ENCODE measurements at regions not wholly inside any gene's neighbourhood (a gene's known extent, or its start where the extent isn't known, plus 50 kb on each side); places are given as distances from the start of the nearest gene placed in this dataset.

GRCh38 chr7:113460067-113460466 is 341.7 kb upstream of the SMIM30 start:
- no peak for DNase-seq (ENCODE audit: low spot score)

DNA sequence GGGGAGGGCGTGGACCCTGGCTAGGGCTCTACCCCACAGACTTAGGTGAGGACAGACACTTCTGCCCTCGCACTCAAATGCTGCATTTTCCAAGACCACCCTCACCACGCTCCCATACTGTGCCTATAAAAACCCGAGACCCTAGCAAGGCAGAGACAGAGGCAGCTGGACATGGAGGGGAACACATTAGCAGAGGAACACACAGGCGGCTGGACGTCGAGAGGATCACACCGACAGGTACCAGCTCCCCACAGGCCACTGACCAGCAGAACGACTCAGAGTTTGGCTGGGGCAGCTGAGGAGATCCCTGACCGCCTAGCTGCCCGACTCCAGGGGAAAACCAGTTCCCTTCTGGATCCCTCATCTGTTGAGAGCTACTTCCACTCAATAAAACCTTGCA is 338.2 kb upstream of the SMIM30 start:
- DNase-seq (ENCODE audit: low spot score): no peak

DNA sequence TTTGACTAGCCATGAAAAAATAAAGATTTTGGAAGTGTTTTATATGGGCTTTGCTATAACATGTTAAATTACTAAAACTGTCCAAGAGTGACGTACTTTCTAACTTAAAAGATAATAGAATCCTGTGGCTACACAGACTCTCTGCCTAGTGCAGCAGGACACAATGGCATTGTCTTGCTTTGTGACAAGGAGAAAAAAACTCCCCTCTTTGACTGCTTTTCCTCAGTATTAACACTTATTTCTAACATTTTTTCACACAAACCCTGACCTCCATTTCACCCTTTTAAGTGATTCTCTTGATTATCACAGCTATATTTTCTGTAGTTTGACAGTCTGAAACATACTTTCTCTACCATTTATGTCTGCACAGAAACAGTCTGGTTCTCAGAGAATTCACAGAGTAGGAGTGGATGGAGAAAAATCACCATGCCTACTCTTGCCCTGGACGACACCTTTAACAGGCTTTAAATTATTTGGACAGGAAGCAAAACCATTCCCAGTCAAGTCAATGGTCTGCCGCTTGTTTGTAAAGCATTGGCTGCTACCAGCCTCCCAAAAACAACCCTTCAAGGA is 336.3 kb upstream of the SMIM30 start:
- DNase-seq (ENCODE audit: low spot score): no peak

- DNase-seq (ENCODE audit: low spot score): no peak
These were observed 333.9 kb upstream of the SMIM30 start for GRCh38 chr7:113452245-113452644.

DNA sequence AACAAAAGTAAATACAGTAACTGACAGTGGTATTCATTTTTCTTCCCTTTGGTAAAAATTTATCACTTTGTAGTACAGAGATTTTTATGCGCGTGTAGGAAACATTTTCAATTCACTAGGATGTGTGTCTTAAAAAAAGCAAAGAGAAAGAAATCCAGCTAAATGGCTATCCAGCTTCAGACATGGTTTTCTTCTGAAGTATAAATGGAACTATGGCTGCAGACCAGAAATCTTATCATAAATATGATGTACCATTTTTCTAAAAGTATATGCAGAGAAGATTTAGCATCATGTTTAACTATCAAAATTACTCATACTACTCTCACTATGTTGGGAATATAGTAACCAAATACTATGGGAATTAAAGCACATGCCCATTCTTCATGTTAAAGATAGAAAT is 328.4 kb upstream of the SMIM30 start:
- DNase-seq (ENCODE audit: low spot score): no peak

- no peak for DNase-seq (ENCODE audit: low spot score)
These were observed 328.0 kb upstream of the SMIM30 start for GRCh38 chr7:113446391-113446790.

DNA sequence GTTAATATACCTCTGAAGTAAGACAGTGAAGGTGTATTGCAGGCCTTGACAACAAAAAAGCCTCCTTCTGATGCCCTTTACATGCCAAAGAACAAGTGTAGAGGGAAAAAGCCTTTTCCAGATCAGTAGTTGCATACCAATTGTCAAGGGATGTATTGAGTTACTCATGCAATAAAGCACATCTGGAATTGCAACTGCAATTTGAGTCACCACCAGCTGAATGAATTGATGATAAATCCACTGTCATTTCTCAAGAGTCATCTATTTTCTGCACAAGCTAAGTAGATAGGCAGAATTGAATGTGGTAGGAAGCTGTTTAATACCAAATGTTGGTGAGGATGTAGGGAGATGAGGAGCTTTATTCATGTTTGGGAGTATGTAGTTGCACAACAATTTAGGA is 325.9 kb upstream of the SMIM30 start:
- DNase-seq (ENCODE audit: low spot score): no peak

- DNase-seq (ENCODE audit: low spot score): no peak
These were observed 321.8 kb upstream of the SMIM30 start for GRCh38 chr7:113440173-113440572.

DNA sequence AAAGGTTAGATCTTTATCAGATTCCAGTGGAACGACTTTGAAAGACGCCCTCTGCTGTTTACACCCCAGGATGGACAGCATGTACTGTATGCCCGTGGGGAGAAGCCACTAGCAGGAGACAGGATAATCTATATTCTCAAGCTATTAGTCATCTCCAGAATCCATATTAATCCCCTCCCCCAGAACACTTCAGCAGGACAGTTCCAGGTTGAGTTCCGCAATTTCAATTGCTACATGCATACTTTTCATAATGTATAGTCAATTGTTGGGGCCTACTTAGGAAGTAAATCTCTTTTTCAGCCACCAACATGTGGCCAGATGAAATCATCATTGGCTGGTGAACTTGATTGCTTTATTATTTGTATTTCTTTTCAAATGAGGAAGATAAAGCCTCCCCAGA is 313.1 kb upstream of the SMIM30 start:
- DNase-seq (ENCODE audit: low spot score): no peak

GRCh38 chr7:113424185-113424817 is 305.9 kb upstream of the SMIM30 start:
- no peak for DNase-seq (ENCODE audit: low spot score)

GRCh38 chr7:113421696-113422330 is 303.5 kb upstream of the SMIM30 start:
- DNase-seq (ENCODE audit: low spot score): peak; percentile 44

DNA sequence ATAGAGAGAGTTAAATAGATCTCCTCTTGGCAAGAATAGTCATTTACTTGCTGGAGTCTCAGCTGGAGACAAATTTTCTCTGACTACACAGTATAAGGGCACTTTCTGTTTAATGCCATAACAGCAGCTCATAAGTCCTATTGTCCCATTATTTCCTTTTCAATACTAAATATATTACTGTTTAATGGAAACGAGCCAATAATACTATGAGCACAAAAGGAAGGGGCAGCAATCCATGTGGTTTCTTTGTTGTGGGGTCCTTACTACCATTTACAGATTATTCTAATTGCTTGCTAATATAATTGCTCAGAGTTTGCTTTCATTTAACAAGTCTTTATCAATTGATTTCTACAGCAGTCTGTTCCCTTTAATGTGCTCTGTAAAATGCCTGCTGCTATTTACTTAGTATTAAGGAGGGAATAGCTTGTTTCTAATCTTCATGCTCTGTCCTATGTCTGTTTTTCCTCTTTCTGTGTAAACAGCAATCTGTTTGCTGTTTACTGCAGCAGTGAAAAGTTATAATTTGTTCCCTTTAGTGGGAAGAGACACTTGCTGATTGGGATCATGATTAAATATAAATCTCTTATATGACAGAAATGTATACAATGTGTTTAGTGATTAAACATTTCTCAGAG is 296.2 kb upstream of the SMIM30 start:
- DNase-seq (ENCODE audit: low spot score): no peak

DNA sequence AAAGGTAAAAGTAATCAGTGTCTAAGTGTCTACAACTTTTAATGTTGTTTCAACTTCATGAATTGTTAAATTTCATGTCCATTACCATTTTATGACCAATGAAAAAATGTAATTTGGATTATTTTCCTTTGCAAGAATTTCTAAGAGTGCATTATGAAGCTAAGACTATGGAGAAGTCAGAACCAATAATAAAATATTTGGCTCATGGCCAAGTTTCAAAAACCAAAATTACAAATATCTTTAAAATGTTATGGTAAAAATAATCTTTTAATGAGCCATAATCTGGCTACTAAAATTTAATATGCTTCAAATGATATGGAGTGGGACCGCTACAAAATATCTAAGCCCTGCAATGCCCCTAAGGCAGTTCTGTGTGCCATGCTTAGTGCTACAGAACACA is 294.1 kb upstream of the SMIM30 start:
- no peak for DNase-seq (ENCODE audit: low spot score)

GRCh38 chr7:113410796-113411195 is 292.4 kb upstream of the SMIM30 start:
- DNase-seq (ENCODE audit: low spot score): no peak

DNA sequence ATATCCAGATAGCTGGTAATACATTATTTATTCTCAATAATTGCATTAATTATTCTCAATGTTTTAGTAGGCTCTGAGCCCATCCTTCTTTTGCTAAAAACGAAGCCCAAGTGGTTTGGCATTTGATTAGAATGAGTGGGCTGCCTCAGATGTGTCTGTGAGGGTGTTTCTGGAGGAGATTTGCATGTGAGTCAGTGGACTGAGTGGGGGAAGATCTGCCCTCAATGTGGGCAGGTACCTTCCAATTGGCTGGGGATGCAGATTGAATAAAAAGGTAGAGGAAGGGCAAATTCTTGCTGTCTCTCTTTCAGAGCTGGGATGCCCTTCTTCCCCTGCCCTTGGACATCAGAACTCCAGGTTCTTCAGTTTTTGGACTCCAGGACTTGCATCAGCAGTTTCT is 290.6 kb upstream of the SMIM30 start:
- no peak for DNase-seq (ENCODE audit: low spot score)

- no peak for DNase-seq (ENCODE audit: low spot score)
These were observed 287.1 kb upstream of the SMIM30 start for GRCh38 chr7:113405296-113406056.

- no peak for DNase-seq (ENCODE audit: low spot score)
These were observed 285.9 kb upstream of the SMIM30 start for GRCh38 chr7:113404245-113404644.

DNA sequence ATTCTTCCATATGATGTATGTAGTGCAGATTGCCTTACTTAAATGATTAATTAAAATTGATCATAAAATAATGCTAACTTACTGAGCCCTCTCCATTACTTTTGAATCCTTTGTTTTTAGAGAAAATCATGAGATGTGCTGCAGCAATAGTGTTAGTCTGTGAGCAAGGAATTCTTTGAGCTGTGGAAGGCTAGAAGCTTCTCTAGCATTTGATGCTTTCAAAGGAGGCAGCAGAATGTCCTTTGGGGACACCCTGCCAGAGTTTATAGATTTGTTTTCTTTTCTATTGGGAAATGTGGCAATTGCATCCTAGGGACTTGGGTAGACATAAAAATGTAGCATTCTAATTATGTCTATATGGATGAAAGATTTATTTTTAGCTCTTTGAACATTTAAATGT is 284.1 kb upstream of the SMIM30 start:
- DNase-seq (ENCODE audit: low spot score): no peak

- DNase-seq (ENCODE audit: low spot score): no peak
These were observed 283.7 kb upstream of the SMIM30 start for GRCh38 chr7:113402005-113402404.

DNA sequence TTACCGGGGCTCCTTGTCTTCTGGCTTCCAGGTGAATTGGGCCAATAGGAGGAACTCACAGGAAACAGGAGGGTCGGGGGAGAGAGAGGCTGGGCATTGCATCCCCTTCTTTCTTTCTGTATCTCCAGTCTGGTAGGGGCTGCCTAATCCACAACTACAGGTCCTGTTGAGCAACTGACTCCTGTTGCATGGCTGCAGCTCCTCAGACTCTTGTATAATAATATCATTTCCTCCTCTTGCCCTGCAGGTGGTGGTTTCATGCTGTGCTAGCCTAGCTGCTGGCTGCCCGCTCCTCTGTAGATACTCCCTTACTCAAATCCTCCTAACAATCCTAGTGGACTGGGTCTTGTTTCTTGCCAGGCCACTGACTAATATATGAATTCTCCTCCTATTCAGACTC is 276.5 kb upstream of the SMIM30 start:
- no peak for DNase-seq (ENCODE audit: low spot score)

- DNase-seq (ENCODE audit: low spot score): no peak
These were observed 274.6 kb upstream of the SMIM30 start for GRCh38 chr7:113392841-113393540.

- no peak for DNase-seq (ENCODE audit: low spot score)
These were observed 274.1 kb upstream of the SMIM30 start for GRCh38 chr7:113392421-113392820.

All from hematopoietic multipotent progenitor cell treated with erythropoietin and hydrocortisone succinate and interleukin-3 and kit ligand, for 17 days (in vitro differentiated cells).